NB4 (cell line): ENCODE measurements at regions not wholly inside any gene's neighbourhood (a gene's known extent, or its start where the extent isn't known, plus 50 kb on each side); places are given as distances from the start of the nearest gene placed in this dataset.

Experiments
- CTCF ChIP-seq: IDR thresholded peaks from one replicate; pipeline ENCODE4 v1.5.1; 2012; ENCODE audit warnings: low read depth, low read length
- MYC ChIP-seq: IDR thresholded peaks from 2 replicates; pipeline ENCODE4 v1.6.1; 2011; ENCODE audit warnings: low read depth, low read length
- POLR2A ChIP-seq: IDR thresholded peaks from 2 replicates; pipeline ENCODE4 v1.6.1; 2011; ENCODE audit warnings: mild to moderate bottlenecking; ENCODE audit not compliant: insufficient read length; ENCODE audit errors: extremely low read depth

- TF ChIP-seq CTCF (no peak), POLR2A (no peak), MYC (no peak)
Measured at GRCh38 chr9:29691145-29691544, 2117.9 kb upstream of the C9orf72 start.
